ENCODE measurements at regions not wholly inside any gene's neighbourhood (a gene's known extent, or its start where the extent isn't known, plus 50 kb on each side); places are given as distances from the start of the nearest gene placed in this dataset.

- TF ChIP-seq CTCF (IDR thresholded peaks at IDR 0.05; ENCODE audit: low read depth, low read length, poor library complexity, severe bottlenecking): no peak
- TF ChIP-seq EZH2phosphoT487 (IDR thresholded peaks at IDR 0.05; ENCODE audit: borderline replicate concordance, low read length): no peak
Measured at GRCh38 chr12:107840186-107840585, 65.7 kb downstream of the ASCL4 start.

Measured in DOHH2 (cell line).